K562 (cell line): ENCODE measurements at regions not wholly inside any gene's neighbourhood (a gene's known extent, or its start where the extent isn't known, plus 50 kb on each side); places are given as distances from the start of the nearest gene placed in this dataset.

Experiments used
- ATAC-seq: fragments of 200-7000 bp; cut with Tn5 transposase; 3 replicates; pipeline ENCODE4 v1.9.1; 2020; ENCODE audit warnings: moderate library complexity
- BruUV-seq: library from RNA; stranded (reverse); fragments of 400-500 nt; replicated peaks from 2 replicates; lab custom pipeline; 2021; lab: Mats Ljungman, UMichigan
- CTCF ChIA-PET: fragments of 300-600 bp; formaldehyde crosslinking; extraction: SDS; loops from one replicate; lab custom pipeline; 2021; ENCODE audit warnings: low intra/inter-chr PET ratio; lab: Yijun Ruan, JAX
- POLR2A ChIA-PET: fragments of 300-600, 350-650 bp; sonication (Branson Sonifier 250); formaldehyde crosslinking; extraction: SDS; loops from one replicate; lab custom pipeline; 2021; ENCODE audit warnings: antibody characterized with exemption, inconsistent platforms; lab: Yijun Ruan, JAX
- DNase-seq, 4 experiments: peaks; one replicate each; pipeline versions ENCODE4 v3.0.0 to v3.0.0-alpha.2; 2011 to 2018; ENCODE audit warnings: low spot score in 3 of 4, mixed read lengths in 3 of 4; ENCODE audit errors: extremely low read depth in 1 of 4
- FAIRE-seq: peaks from 2 replicates; lab custom pipeline; 2011; peaks lifted over from hg19 to GRCh38; lab: Jason Lieb, UNC
- H2AFZ ChIP-seq: 2 replicates; pipeline ENCODE4 v1.6.0; 2011; ENCODE audit warnings: low read depth, low read length, control low read depth, inconsistent platforms
- H3K27ac ChIP-seq: fragments of 200-600 bp; 3 replicates; pipeline ENCODE4 v1.8.0; 2011; ENCODE audit warnings: low read depth, mild to moderate bottlenecking, control low read depth, inconsistent platforms, low read length, moderate library complexity, mixed read lengths; ENCODE audit errors: extremely low read depth
- H3K27me3 ChIP-seq, 2 experiments: fragments of 300-600 bp in 1 of 2; 2 replicates in 1 of 2; 3 replicates in 1 of 2; pipeline versions ENCODE4 v1.6.0 to v1.8.0; 2011; ENCODE audit warnings: inconsistent platforms in 2 of 2, low read length in 2 of 2, mild to moderate bottlenecking in 1 of 2, mixed read lengths in 1 of 2, moderate library complexity in 1 of 2; ENCODE audit not compliant: control insufficient read depth in 2 of 2, insufficient read depth in 2 of 2
- H3K36me3 ChIP-seq: fragments of 300-600 bp; 3 replicates; pipeline ENCODE4 v1.8.0; 2011; ENCODE audit warnings: mild to moderate bottlenecking, low read length, inconsistent platforms; ENCODE audit not compliant: control insufficient read depth, insufficient read depth
- H3K4me1 ChIP-seq, 2 experiments: fragments of 200-600 bp in 1 of 2; replicated peaks in 1 of 2; 2 replicates in 1 of 2; 3 replicates in 1 of 2; pipeline versions ENCODE4 v1.5.1 to v1.8.0; 2011; ENCODE audit warnings: inconsistent platforms in 2 of 2, low read length in 2 of 2, mild to moderate bottlenecking in 1 of 2, mixed read lengths in 1 of 2, moderate library complexity in 1 of 2; ENCODE audit not compliant: control insufficient read depth in 2 of 2, insufficient read depth in 2 of 2
- H3K4me2 ChIP-seq: 2 replicates; pipeline ENCODE4 v1.6.1; 2011; ENCODE audit warnings: low read length, control low read depth, inconsistent platforms, mixed read lengths; ENCODE audit not compliant: insufficient read depth
- H3K4me3 ChIP-seq: fragments of 200-600 bp; sonication (generic), shearing (Covaris generic); 2 replicates; pipeline ENCODE4 v1.5.1; 2016; ENCODE audit warnings: control low read depth, inconsistent platforms
- H3K79me2 ChIP-seq: fragments of 200-600 bp; 3 replicates; pipeline ENCODE4 v1.8.0; 2011; ENCODE audit warnings: low read length, inconsistent platforms; ENCODE audit not compliant: control insufficient read depth, insufficient read depth
- H3K9ac ChIP-seq, 2 experiments: 2 replicates each; pipeline versions ENCODE4 v1.6.0 to v1.6.1; 2011; ENCODE audit warnings: low read depth in 2 of 2, low read length in 2 of 2, control low read depth in 1 of 2, inconsistent platforms in 1 of 2, mild to moderate bottlenecking in 1 of 2, mixed read lengths in 1 of 2; ENCODE audit not compliant: insufficient read depth in 1 of 2
- H3K9me1 ChIP-seq: one replicate; pipeline ENCODE4 v1.6.0; 2011; ENCODE audit warnings: inconsistent platforms, mild to moderate bottlenecking, low read length, moderate library complexity; ENCODE audit not compliant: control insufficient read depth, insufficient read depth
- H3K9me3 ChIP-seq: replicated peaks from 2 replicates; pipeline ENCODE4 v1.5.1; 2011; ENCODE audit warnings: low read depth, low read length, inconsistent platforms; ENCODE audit not compliant: control insufficient read depth, insufficient read depth
- H4K20me1 ChIP-seq: replicated peaks from 2 replicates; pipeline ENCODE4 v1.6.1; 2011; ENCODE audit warnings: low read length, inconsistent platforms, mixed read lengths; ENCODE audit not compliant: control insufficient read depth, insufficient read depth
- C11orf30 ChIP-seq: fragments of 450-650 bp; IDR thresholded peaks from 2 replicates; pipeline ENCODE4 v1.6.1; 2016; ENCODE audit warnings: low read depth, mild to moderate bottlenecking
- CGGBP1 ChIP-seq: fragments of 250-450 bp; sonication (Bioruptor Pico); IDR thresholded peaks from 2 replicates; pipeline ENCODE4 v1.9.0; 2021; ENCODE audit warnings: mild to moderate bottlenecking
- FOSL1 ChIP-seq: fragments of 200-800 bp; sonication (Bioruptor generic); conservative IDR thresholded peaks from 2 replicates; pipeline ENCODE4 v1.6.1; 2016; ENCODE audit warnings: missing genetic modification characterization, missing compliant biosample characterization
- GATAD2B ChIP-seq: fragments of 450-650 bp; IDR thresholded peaks from 2 replicates; pipeline ENCODE4 v1.6.1; 2017; ENCODE audit warnings: mild to moderate bottlenecking, borderline replicate concordance
- MBD2 ChIP-seq: sonication (generic); IDR thresholded peaks from 2 replicates; pipeline ENCODE4 v1.6.1; 2016; ENCODE audit warnings: low read depth, borderline replicate concordance
- POLR2AphosphoS5 ChIP-seq: IDR thresholded peaks from 2 replicates; pipeline ENCODE4 v1.6.1; 2011; ENCODE audit warnings: mild to moderate bottlenecking, low read depth, low read length, moderate library complexity; ENCODE audit not compliant: control insufficient read depth, insufficient read depth
- RBM14 ChIP-seq: fragments of 200-400 bp; formaldehyde crosslinking; IDR thresholded peaks from 2 replicates; pipeline ENCODE4 v1.6.1; 2018; ENCODE audit warnings: low read depth, mild to moderate bottlenecking, low read length, moderate library complexity, borderline replicate concordance; ENCODE audit not compliant: insufficient read depth
- RERE ChIP-seq: sonication (generic); formaldehyde crosslinking; IDR thresholded peaks from 2 replicates; pipeline ENCODE4 v1.8.0; 2023; ENCODE audit warnings: missing genetic modification reagents, mild to moderate bottlenecking, borderline replicate concordance
- XRCC3 ChIP-seq: fragments of 450-650 bp; IDR thresholded peaks from 2 replicates; pipeline ENCODE4 v1.6.1; 2017; ENCODE audit warnings: mild to moderate bottlenecking, moderate library complexity
- ZBTB26 ChIP-seq: fragments of 450-650 bp; formaldehyde crosslinking; IDR thresholded peaks from 2 replicates; pipeline ENCODE4 v1.4.0; 2022; ENCODE audit warnings: missing genetic modification characterization
- ZNF124 ChIP-seq: sonication (generic); formaldehyde crosslinking; IDR thresholded peaks from 2 replicates; pipeline ENCODE4 v1.8.1; 2022; ENCODE audit warnings: missing genetic modification reagents
- ZNF398 ChIP-seq: fragments of 250-450 bp; sonication (Bioruptor Pico); IDR thresholded peaks from 2 replicates; pipeline ENCODE4 v1.8.0; 2021; ENCODE audit warnings: moderate library complexity, mild to moderate bottlenecking, inconsistent platforms
- ZNF583 ChIP-seq: fragments of 250-450 bp; sonication (Bioruptor Pico); IDR thresholded peaks from 2 replicates; pipeline ENCODE4 v1.4.0; 2020
- ZNF830 ChIP-seq: fragments of 250-450 bp; sonication (Bioruptor Pico); IDR thresholded peaks from 2 replicates; pipeline ENCODE4 v1.5.0; 2021; ENCODE audit warnings: mild to moderate bottlenecking
- WGBS: fragments of 100-300 bp; shearing (Covaris generic); methylation state at CpG from one replicate; pipeline ENCODE4 v1.1.6; 2016; ENCODE audit warnings: low coverage, mixed read lengths; ENCODE audit not compliant: insufficient coverage; ENCODE audit errors: missing lambda C conversion rate; 5-methylcytosine and 5-hydroxymethylcytosine counted together
- in situ Hi-C: fragments of 300-500 bp; cut with MboI; formaldehyde crosslinking; loops from 4 replicates; pipeline ENCODE4 v1.15.0; 2018; ENCODE audit warnings: inconsistent platforms, mixed read lengths
- intact Hi-C: fragments of 100-400 bp; cut with micrococcal nuclease; formaldehyde crosslinking; loops from 2 replicates; pipeline ENCODE4 v1.14.2; 2022

GRCh38 chr16:75911896-75912295 lies 185.6 kb upstream of the CPHXL start:
- H3K27ac ChIP-seq = no peak overlapping the region
- H3K4me3 ChIP-seq = no peak overlapping the region
- no peak overlapping the region for H2AFZ ChIP-seq
- H3K36me3 ChIP-seq = no peaks in the 10 kb centered on the region
- H3K9ac ChIP-seq = no peak overlapping the region
- no peak for FAIRE-seq
- H3K9me3 ChIP-seq = no peaks in the 10 kb centered on the region
- no peaks in the 10 kb centered on the region for H3K4me1 ChIP-seq
- intact Hi-C loops = loop anchor here (10.0 kb wide), 1 partner anchor 107 kb away; no protein-coding TSS in a partner anchor
- H3K27me3 ChIP-seq = no peaks in the 10 kb centered on the region
- H3K9me1 ChIP-seq = no peaks in the 10 kb centered on the region
- BruUV-seq = no TSS peak
- POLR2A ChIA-PET = no interaction called here
- H3K79me2 ChIP-seq = no peaks in the 10 kb centered on the region
- no peak overlapping the region for H3K4me2 ChIP-seq
- 0% methylated on average over 3 of the region's 3 CpGs for WGBS
- no peaks in the 10 kb centered on the region for H4K20me1 ChIP-seq
- CTCF ChIA-PET = no interaction called here
- no peak for ATAC-seq
- no peak for TF ChIP-seq GATAD2B
- TF ChIP-seq RERE = no peak
- no peak for TF ChIP-seq ZNF124 (CRISPR knock-in tag)
- no peak for TF ChIP-seq CGGBP1 (CRISPR knock-in tag)
- no peak for TF ChIP-seq FOSL1 (tag)
- TF ChIP-seq ZNF830 (CRISPR knock-in tag) = no peak
- no peak for TF ChIP-seq ZNF583 (CRISPR knock-in tag)
- no peak for TF ChIP-seq ZNF398 (CRISPR knock-in tag)
- no peak for TF ChIP-seq RBM14
- no peak for TF ChIP-seq POLR2AphosphoS5
- no peak for TF ChIP-seq C11orf30
- no peak for TF ChIP-seq XRCC3
- TF ChIP-seq ZBTB26 (CRISPR knock-in tag) = no peak
- TF ChIP-seq MBD2 = no peak
- TF ChIP-seq, all 486 proteins: peak for 0
- in situ Hi-C loops = no loop called here
- no peak for DNase-seq
